Right lobe of liver (tissue), 6 donors: ENCODE measurements at regions not wholly inside any gene's neighbourhood (a gene's known extent, or its start where the extent isn't known, plus 50 kb on each side); places are given as distances from the start of the nearest gene placed in this dataset.

ENCODE experiments used
- ATAC-seq, 4 donors: fragments of 200-7000 bp; cut with Tn5 transposase; one replicate each; pipeline ENCODE4 v1.9.1; 2020; ENCODE audit warnings: mild to moderate bottlenecking in 4 of 4, moderate library complexity in 4 of 4
- DNase-seq, 3 donors: peaks; one replicate each; pipeline ENCODE4 v3.0.0-alpha.2; 2020
- H3K27ac ChIP-seq, 3 donors: fragments of 200-600 bp; one replicate each; pipeline ENCODE4 v1.8.0; 2022
- H3K27me3 ChIP-seq, 2 donors: fragments of 200-600 bp; one replicate each; pipeline ENCODE4 v1.8.0; 2022
- H3K36me3 ChIP-seq, 4 donors: fragments of 200-600 bp; sonication (generic) in 1 of 4; one replicate each; pipeline versions ENCODE4 v1.5.1 to v1.8.0; 2017 to 2022; ENCODE audit warnings: control low read depth in 1 of 4
- H3K4me1 ChIP-seq, 4 donors: fragments of 200-600 bp; sonication (generic) in 1 of 4; one replicate each; pipeline versions ENCODE4 v1.5.1 to v1.8.0; 2017 to 2022; ENCODE audit warnings: control low read depth in 1 of 4
- H3K4me3 ChIP-seq, 3 donors: fragments of 200-600 bp; one replicate each; pipeline ENCODE4 v1.8.0; 2022
- H3K9me3 ChIP-seq, 4 donors: fragments of 200-600 bp; sonication (generic) in 1 of 4; one replicate each; pipeline versions ENCODE4 v1.5.1 to v1.8.0; 2017 to 2022; ENCODE audit warnings: control low read depth in 1 of 4
- CTCF ChIP-seq, 4 donors: fragments of 200-600 bp in 3 of 4; fragments of 450-650 bp in 1 of 4; IDR thresholded peaks; one replicate each; pipeline versions ENCODE4 v1.5.1 to v1.8.0; 2016 to 2022; ENCODE audit warnings: antibody characterized with exemption in 4 of 4, mild to moderate bottlenecking in 2 of 4
- POLR2A ChIP-seq: fragments of 450-650 bp; IDR thresholded peaks from one replicate; pipeline ENCODE4 v1.6.1; 2017; ENCODE audit warnings: antibody characterized with exemption, mild to moderate bottlenecking
- WGBS: methylation state at CpG from one replicate; pipeline ENCODE4 v1.1.6; 2018; ENCODE audit warnings: low coverage, low lambda C conversion rate; ENCODE audit not compliant: insufficient coverage; ENCODE audit errors: missing lambda C conversion rate; 5-methylcytosine and 5-hydroxymethylcytosine counted together
- intact Hi-C, 2 donors: fragments of 100-400 bp; cut with DNase I; formaldehyde crosslinking; loops; one replicate each; pipeline versions ENCODE4 v1.11.2 to v1.14.1; 2022
- donor health status: DM: no; HTN: yes; CAD: no.
- donor health status: DM: no; HTN: no; CAD: no.
- donor health status: DM: no; HTN: no; CAD: no.
- donor health status: DM: no; HTN: yes; CAD: no.
- donor health status: DM: no; HTN: yes; CAD: no.

GRCh38 chr7:13139436-13139835, 452.0 kb downstream of the ARL4A start:
- H3K27me3 ChIP-seq: no peaks in the 10 kb centered on the region
- no peak overlapping the region for H3K27ac ChIP-seq
- no peak overlapping the region for H3K4me3 ChIP-seq
- no peak for TF ChIP-seq POLR2A
- TF ChIP-seq CTCF (IDR thresholded peaks at IDR 0.05): no peak
- ATAC-seq: no peak
- WGBS: 62% methylated on average over 2 of the region's 2 CpGs
- H3K9me3 ChIP-seq: no peaks in the 10 kb centered on the region
- no peak for DNase-seq
- intact Hi-C loops: no loop called here
- H3K4me1 ChIP-seq: no peaks in the 10 kb centered on the region
- H3K36me3 ChIP-seq: no peaks in the 10 kb centered on the region

- no peak for DNase-seq
- TF ChIP-seq POLR2A (no peak), CTCF (IDR thresholded peaks at IDR 0.05) (no peak)
Measured at GRCh38 chr7:13144673-13145072, 457.2 kb downstream of the ARL4A start.

GRCh38 chr7:13148548-13148947, 461.1 kb downstream of the ARL4A start:
- Histone ChIP-seq H3K4me3 (no peak overlapping the region), H3K27me3 (no peaks in the 10 kb centered on the region), H3K4me1 (no peaks in the 10 kb centered on the region), H3K36me3 (no peaks in the 10 kb centered on the region), H3K27ac (no peak overlapping the region), H3K9me3 (no peaks in the 10 kb centered on the region)
- intact Hi-C loops: no loop called here
- DNase-seq: no peak
- ATAC-seq: no peak
- 45% methylated on average over 1 of the region's 1 CpG for WGBS
- no peak for TF ChIP-seq POLR2A
- TF ChIP-seq CTCF (IDR thresholded peaks at IDR 0.05): no peak

More at GRCh38 chr7:13144673-13145072, 457.2 kb downstream of the ARL4A start:
- no peak for ATAC-seq
- no peaks in the 10 kb centered on the region for H3K27me3 ChIP-seq
- H3K27ac ChIP-seq: no peak overlapping the region
- 56% methylated on average over 4 of the region's 4 CpGs for WGBS
- no peaks in the 10 kb centered on the region for H3K4me1 ChIP-seq
- no peak overlapping the region for H3K4me3 ChIP-seq
- H3K9me3 ChIP-seq: no peaks in the 10 kb centered on the region
- H3K36me3 ChIP-seq: no peaks in the 10 kb centered on the region
- intact Hi-C loops: no loop called here

- Histone ChIP-seq H3K27me3 (no peaks in the 10 kb centered on the region), H3K4me3 (no peak overlapping the region), H3K4me1 (no peaks in the 10 kb centered on the region), H3K27ac (no peak overlapping the region), H3K9me3 (no peaks in the 10 kb centered on the region), H3K36me3 (no peaks in the 10 kb centered on the region)
- no peak for DNase-seq
- TF ChIP-seq POLR2A: no peak
- no peak for TF ChIP-seq CTCF (IDR thresholded peaks at IDR 0.05)
- WGBS: 92% methylated on average over 1 of the region's 1 CpG
- ATAC-seq: no peak
- intact Hi-C loops: no loop called here
Measured at GRCh38 chr7:13151978-13152377, 464.5 kb downstream of the ARL4A start.

- Histone ChIP-seq H3K4me1 (no peaks in the 10 kb centered on the region), H3K9me3 (no peaks in the 10 kb centered on the region), H3K27ac (no peak overlapping the region), H3K4me3 (no peak overlapping the region), H3K36me3 (no peaks in the 10 kb centered on the region), H3K27me3 (no peaks in the 10 kb centered on the region)
- TF ChIP-seq POLR2A (no peak), CTCF (IDR thresholded peaks at IDR 0.05) (no peak)
- intact Hi-C loops: no loop called here
- no peak for ATAC-seq
- DNase-seq: no peak
Measured at GRCh38 chr7:13152755-13153154, 465.3 kb downstream of the ARL4A start.
